ACC112 (cell line): ENCODE measurements at regions not wholly inside any gene's neighbourhood (a gene's known extent, or its start where the extent isn't known, plus 50 kb on each side); places are given as distances from the start of the nearest gene placed in this dataset.

Source experiments
- H2AFZ ChIP-seq: fragments of 200-600 bp; sonication (generic); one replicate; pipeline ENCODE4 v1.6.0; 2017; ENCODE audit warnings: antibody characterized with exemption, low read length; ENCODE audit not compliant: unreplicated experiment
- H3K27ac ChIP-seq: fragments of 200-600 bp; sonication (generic); 2 replicates; pipeline ENCODE4 v1.5.1; 2014; ENCODE audit warnings: low read depth, mild to moderate bottlenecking, antibody characterized with exemption, low read length, moderate library complexity
- H3K27me3 ChIP-seq: fragments of 200-600 bp; sonication (generic); 2 replicates; pipeline ENCODE4 v1.6.1; 2014; ENCODE audit warnings: mild to moderate bottlenecking, antibody characterized with exemption, low read length, moderate library complexity, mixed read lengths; ENCODE audit not compliant: insufficient read depth
- H3K36me3 ChIP-seq: fragments of 200-600 bp; sonication (generic); 2 replicates; pipeline ENCODE4 v1.6.1; 2016; ENCODE audit warnings: mild to moderate bottlenecking, antibody characterized with exemption, low read length, moderate library complexity, mixed read lengths; ENCODE audit not compliant: insufficient read depth
- H3K4me1 ChIP-seq: fragments of 200-600 bp; sonication (generic); one replicate; pipeline ENCODE4 v1.6.1; 2016; ENCODE audit warnings: low read length, mixed read lengths; ENCODE audit not compliant: insufficient read depth, unreplicated experiment, control insufficient read depth
- H3K4me3 ChIP-seq: fragments of 200-600 bp; sonication (generic); 2 replicates; pipeline ENCODE4 v1.5.1; 2014; ENCODE audit warnings: mild to moderate bottlenecking, low read depth, low read length
- H3K79me2 ChIP-seq: fragments of 200-600 bp; sonication (generic); one replicate; pipeline ENCODE4 v1.6.0; 2016; ENCODE audit warnings: low read length; ENCODE audit not compliant: control insufficient read depth, unreplicated experiment, insufficient read depth

DNA sequence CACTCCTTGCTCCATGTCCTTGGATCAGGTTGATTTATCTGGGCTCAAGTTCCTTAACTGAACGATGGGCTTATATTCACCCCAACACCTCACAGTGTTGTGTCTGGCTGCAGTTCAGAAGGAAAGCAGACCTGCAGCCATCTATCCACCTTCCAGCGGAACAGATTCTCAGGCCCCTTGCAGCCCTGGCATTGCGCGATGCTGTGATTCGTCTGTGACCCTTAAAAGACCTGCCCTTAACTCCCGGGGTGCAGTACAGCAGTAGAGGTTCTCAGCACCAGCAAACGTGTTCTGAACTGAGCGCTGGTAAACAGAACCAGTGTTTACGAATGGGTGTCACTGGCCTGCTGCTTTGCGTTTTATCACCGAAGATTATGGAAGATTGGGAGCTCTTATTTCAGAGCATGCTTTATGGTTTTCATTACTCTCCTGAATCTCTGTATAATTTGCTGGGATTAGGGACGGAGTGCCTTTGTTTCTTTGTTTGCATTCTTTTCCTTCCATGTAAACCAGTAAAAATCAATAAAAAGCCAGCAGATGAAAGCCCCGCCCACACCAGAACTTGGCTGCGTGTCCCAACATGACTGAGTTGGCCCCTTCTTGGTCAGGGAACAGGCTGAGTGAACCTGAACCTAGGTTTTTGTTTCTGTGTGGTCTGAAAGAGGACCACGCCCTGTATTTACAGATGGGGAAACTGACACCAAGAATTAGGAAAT lies 286.7 kb upstream of the CRY1 start:
- Histone ChIP-seq H3K79me2 (no peaks in the 10 kb centered on the region), H3K27me3 (no peaks in the 10 kb centered on the region), H2AFZ (no peak overlapping the region), H3K27ac (peak overlapping the region; percentile 61), H3K4me3 (peak overlapping the region; percentile 15; the same call in 1 of the 2 replicates), H3K36me3 (no peaks in the 10 kb centered on the region), H3K4me1 (peaks cover 24% of the 10 kb centered on the region)

DNA sequence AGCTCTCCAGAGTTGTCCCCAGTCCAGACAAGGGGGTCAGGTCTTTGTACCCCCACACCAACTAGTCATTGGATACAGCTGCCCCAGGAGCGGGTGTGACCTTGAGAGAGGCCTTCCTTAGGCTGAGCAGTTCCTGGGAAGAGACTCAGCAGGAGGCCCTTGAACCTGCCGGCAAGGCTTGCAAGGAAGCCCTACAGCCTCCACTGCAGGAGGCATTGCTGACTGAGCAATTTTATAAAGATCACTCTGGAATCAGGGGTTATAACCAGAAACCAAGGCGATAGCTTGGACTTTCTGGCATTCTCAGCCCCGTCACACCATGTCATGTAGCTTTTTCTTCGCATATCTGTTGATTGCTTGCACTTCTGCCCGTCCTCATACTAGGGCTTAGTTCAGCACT lies 291.3 kb upstream of the CRY1 start:
- Histone ChIP-seq H3K4me1 (peaks cover 8% of the 10 kb centered on the region), H3K4me3 (no peak overlapping the region), H3K36me3 (no peaks in the 10 kb centered on the region), H2AFZ (no peak overlapping the region), H3K27ac (no peak overlapping the region), H3K79me2 (no peaks in the 10 kb centered on the region), H3K27me3 (0 out of 2 replicates have a peak, but pooled peaks cover 4% of the 10 kb centered on the region)

DNA sequence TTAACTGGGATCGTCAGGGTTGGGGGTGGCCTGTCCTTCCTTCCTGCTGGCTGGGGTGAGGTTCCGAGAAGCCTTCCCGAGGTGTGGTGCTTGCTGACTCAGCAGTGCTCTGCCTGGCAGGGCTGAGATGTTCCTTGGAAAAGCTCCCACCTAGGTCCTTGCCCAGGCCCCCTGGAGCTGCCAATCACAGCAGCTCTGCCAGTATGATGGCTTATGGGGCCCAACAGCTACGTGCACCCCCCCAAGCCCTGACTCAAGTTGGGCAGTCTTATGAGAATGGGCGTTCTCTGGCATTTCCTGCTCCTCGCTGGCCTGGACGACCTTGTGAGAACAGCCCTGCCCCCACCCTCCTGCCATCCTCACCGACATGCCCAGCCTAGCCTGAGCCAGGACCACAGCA lies 292.2 kb upstream of the CRY1 start:
- Histone ChIP-seq H3K27me3 (0 out of 2 replicates have a peak, but pooled peaks cover 4% of the 10 kb centered on the region), H3K36me3 (no peaks in the 10 kb centered on the region), H3K4me1 (peaks cover under 1% of the 10 kb centered on the region), H2AFZ (no peak overlapping the region), H3K4me3 (no peak overlapping the region), H3K79me2 (no peaks in the 10 kb centered on the region), H3K27ac (no peak overlapping the region)

DNA sequence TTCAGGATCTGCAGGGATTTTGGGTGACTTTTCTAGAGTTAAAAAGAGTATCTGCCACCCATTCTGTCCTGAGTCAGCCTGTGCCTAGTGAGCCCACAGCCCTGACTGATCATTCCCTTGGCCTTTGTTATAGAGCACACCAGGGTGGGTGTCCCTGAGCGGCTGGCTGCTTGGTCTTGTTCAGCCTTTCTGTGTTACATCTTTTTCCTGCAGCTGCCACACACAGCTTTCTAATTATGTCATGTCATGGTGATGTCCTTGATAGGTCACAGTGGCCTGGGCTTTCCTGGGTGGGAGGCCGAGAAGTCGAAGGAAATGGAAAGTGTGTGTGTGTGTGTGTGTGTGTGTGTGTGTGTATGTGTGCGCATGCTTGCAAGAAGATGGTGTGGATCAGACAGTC lies 293.2 kb upstream of the CRY1 start:
- no peaks in the 10 kb centered on the region for H3K36me3 ChIP-seq
- H3K79me2 ChIP-seq: no peaks in the 10 kb centered on the region
- no peak overlapping the region for H2AFZ ChIP-seq
- no peaks in the 10 kb centered on the region for H3K4me1 ChIP-seq
- 0 out of 2 replicates have a peak, but pooled peaks cover 4% of the 10 kb centered on the region for H3K27me3 ChIP-seq
- H3K4me3 ChIP-seq: no peak overlapping the region
- H3K27ac ChIP-seq: no peak overlapping the region

DNA sequence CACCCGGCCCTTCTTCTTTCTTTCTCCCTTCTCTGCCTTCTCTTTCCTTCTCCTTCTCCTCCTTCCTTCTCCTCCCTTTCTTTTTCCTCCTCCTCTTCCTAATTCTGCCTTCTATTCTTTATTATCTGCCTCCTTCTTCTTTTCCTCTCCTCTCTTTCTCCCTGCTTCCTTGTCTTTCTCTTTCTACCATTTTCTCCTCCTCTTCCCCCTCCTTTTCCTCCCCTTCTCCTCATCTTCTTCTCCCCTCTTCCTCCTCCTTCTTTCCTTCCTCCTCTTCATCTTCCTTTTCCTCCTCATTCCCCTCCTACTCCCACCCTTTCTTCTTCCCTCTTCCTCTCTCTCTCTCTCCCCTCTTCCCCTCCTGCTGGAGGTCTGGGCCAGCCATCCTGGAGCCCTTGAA lies 294.9 kb upstream of the CRY1 start:
- H3K27me3 ChIP-seq: 0 out of 2 replicates have a peak, but pooled peaks cover 4% of the 10 kb centered on the region
- no peaks in the 10 kb centered on the region for H3K79me2 ChIP-seq
- no peak overlapping the region for H2AFZ ChIP-seq
- no peak overlapping the region for H3K4me3 ChIP-seq
- H3K27ac ChIP-seq: no peak overlapping the region
- H3K36me3 ChIP-seq: no peaks in the 10 kb centered on the region
- H3K4me1 ChIP-seq: no peaks in the 10 kb centered on the region

DNA sequence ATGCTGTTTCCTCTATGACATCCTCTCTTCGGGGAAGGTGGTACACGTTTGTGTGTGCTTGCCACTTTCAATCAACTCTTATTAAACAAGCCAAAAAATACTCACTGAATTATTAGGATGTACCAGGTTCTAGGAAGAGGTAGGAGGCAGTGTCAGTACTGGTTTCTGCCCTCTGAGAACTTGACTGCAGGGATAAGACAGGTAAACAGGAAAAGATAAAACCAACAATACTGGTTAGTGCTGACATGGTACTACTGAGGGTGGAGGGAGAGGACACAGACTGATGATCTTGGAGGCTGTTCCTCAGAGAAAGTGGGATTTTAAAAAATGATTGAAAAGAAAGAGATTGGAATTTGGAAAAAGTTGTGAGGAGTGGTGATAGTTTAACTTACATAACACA lies 295.2 kb upstream of the PWP1 start:
- H3K4me1 ChIP-seq: no peaks in the 10 kb centered on the region
- no peak overlapping the region for H3K27ac ChIP-seq
- H3K36me3 ChIP-seq: no peaks in the 10 kb centered on the region
- H2AFZ ChIP-seq: no peak overlapping the region
- H3K27me3 ChIP-seq: 0 out of 2 replicates have a peak, but pooled peaks cover 4% of the 10 kb centered on the region
- H3K4me3 ChIP-seq: no peak overlapping the region
- H3K79me2 ChIP-seq: no peaks in the 10 kb centered on the region

DNA sequence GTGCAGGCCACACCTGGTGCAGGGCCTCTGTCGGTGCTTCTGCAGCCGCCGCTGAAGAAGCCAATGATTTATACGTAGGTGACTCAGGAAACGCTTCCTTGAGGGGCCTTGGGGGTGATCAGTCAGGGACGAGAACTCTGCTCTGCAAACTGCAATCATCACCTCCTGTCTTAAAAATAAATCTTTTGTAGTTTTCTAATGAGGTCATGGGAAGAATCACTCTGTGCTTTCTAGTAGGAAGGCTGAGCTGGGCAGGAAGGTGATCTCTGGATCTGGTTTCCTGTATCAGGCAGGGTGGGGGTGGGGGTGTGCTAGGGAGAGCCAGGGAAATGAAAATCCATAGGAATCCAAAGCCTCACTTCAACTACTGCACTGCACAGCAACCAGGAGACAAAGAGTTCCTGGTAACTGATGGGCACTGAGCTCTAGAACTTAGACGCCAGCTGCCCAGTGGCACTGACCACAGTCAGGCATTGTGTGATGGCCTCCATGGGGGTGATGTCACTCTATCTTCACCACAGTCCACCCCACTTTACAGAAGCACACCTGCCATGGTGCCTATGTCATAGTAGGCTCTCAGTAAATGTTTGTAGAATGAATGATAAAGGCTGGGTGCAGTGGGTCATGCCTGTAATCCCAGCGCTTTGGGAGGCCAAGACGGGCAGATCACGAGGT lies 292.4 kb upstream of the PWP1 start:
- no peak overlapping the region for H3K27ac ChIP-seq
- H3K79me2 ChIP-seq: no peaks in the 10 kb centered on the region

DNA sequence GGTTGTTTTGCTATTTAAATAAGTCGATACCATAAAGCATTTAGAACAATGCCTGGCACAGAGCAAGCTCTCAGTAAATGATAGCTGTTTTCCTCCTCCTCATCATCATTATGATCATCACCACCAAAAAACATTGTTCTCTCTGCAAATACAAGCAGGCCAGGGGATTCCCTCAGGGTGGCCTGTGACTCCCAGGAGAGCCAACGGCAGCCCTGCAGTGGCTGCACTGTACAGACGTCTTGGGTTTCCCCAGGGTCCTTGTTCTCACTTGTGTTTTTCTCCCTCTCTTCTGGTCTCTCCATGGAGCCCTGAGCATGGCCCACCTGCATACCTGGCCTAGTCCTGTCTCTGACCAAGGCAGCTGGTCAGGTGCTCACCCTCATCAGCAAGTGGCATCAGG lies 290.9 kb upstream of the PWP1 start:
- Histone ChIP-seq H3K4me1 (no peaks in the 10 kb centered on the region), H3K36me3 (no peaks in the 10 kb centered on the region), H3K79me2 (no peaks in the 10 kb centered on the region), H2AFZ (no peak overlapping the region), H3K4me3 (no peak overlapping the region), H3K27ac (no peak overlapping the region), H3K27me3 (no peaks in the 10 kb centered on the region)

More for the DNA sequence above, 292.4 kb upstream of the PWP1 start:
- no peak overlapping the region for H2AFZ ChIP-seq
- 0 out of 2 replicates have a peak, but pooled peaks cover 4% of the 10 kb centered on the region for H3K27me3 ChIP-seq
- no peaks in the 10 kb centered on the region for H3K36me3 ChIP-seq
- H3K4me3 ChIP-seq: no peak overlapping the region
- no peaks in the 10 kb centered on the region for H3K4me1 ChIP-seq

DNA sequence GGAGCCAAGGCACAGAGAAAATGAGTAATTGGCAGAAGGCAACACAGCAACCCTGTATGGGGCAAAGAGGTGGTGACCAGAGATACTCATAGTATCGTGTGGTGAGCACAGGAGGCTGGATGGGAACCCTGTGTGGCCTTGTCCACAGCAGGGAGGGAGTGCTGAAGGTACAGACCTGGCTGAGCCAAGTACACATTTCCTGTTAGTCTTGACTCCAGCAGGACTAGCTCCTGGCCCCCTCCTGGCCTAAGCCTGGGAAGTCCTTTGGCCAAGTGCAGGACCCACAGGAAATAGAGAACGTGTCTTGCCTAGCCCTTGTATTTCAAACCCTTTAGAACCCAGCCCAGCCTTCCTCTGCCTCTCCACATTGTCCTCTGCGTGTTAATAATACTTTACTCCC lies 289.8 kb upstream of the PWP1 start:
- Histone ChIP-seq H3K4me3 (no peak overlapping the region), H3K27me3 (no peaks in the 10 kb centered on the region), H3K79me2 (no peaks in the 10 kb centered on the region), H2AFZ (no peak overlapping the region), H3K36me3 (no peaks in the 10 kb centered on the region), H3K4me1 (peaks cover 3% of the 10 kb centered on the region), H3K27ac (no peak overlapping the region)

DNA sequence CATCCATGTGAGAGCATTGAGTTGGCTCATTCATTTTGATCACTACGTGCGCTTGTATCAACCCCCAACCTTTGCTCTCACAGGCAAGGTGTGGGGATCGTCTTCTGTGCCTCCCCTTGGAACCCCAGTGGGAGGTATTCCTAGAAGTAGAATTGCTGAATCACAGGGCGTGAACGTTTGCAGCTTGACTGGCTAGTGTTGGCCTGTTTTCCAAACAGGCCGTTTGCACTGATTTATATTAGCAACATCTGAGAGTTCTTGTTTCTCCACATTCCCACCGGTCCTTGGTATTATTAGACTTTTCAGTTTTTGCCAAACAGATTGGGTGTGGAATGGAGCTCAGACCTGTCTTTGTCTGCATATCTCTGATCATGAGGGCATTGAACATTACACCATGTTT lies 288.6 kb upstream of the PWP1 start:
- peaks cover 7% of the 10 kb centered on the region for H3K4me1 ChIP-seq
- no peaks in the 10 kb centered on the region for H3K79me2 ChIP-seq
- H3K27ac ChIP-seq: no peak overlapping the region
- H2AFZ ChIP-seq: no peak overlapping the region
- no peak overlapping the region for H3K4me3 ChIP-seq
- H3K27me3 ChIP-seq: no peaks in the 10 kb centered on the region
- H3K36me3 ChIP-seq: no peaks in the 10 kb centered on the region
